RWPE1 (cell line): ENCODE measurements at regions not wholly inside any gene's neighbourhood (a gene's known extent, or its start where the extent isn't known, plus 50 kb on each side); places are given as distances from the start of the nearest gene placed in this dataset.

Source experiments
- CTCF ChIA-PET: fragments of 350-600 bp; sonication (Branson Sonifier 250); formaldehyde crosslinking; extraction: SDS; loops from one replicate; lab custom pipeline; 2021; lab: Yijun Ruan, JAX
- POLR2A ChIA-PET: fragments of 400-600 bp; formaldehyde crosslinking; extraction: SDS; loops from one replicate; lab custom pipeline; 2020; ENCODE audit warnings: antibody characterized with exemption; ENCODE audit not compliant: low non-redundant PET; lab: Yijun Ruan, JAX
- DNase-seq: peaks from one replicate; pipeline ENCODE4 v3.0.0; 2012; ENCODE audit warnings: low spot score
- H3K27ac ChIP-seq: fragments of 450-650 bp; 2 replicates; pipeline ENCODE4 v1.5.1; 2017
- TF ChIP-seq, protein P1 (sequence below): fragments of 450-650 bp; conservative IDR thresholded peaks from 2 replicates; pipeline ENCODE4 v1.5.1; 2017; ENCODE audit warnings: low read depth, mild to moderate bottlenecking

DNA sequence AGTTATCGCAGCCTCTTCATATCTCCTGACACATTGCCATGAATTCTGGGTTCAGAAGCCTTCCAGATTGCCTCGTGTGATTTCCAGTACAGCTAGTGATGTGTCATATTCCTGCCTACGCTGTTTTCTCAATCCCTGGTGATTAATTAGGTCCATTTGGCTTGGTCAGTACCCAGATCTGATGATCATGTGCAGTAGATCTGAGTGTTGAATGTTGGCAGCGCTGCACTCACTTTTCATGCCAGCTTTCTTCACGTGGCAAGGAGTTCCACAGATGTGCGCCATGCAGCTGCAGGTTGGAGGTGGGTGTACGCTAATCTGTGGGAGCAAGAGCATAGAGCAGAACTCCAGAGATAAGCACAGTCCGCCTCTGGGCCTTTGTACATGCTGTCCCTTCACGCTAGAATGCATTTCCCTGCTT lies 86.9 kb upstream of the COL6A5 start:
- CTCF ChIA-PET: no interaction called here
- POLR2A ChIA-PET: no interaction called here
- no peak overlapping the region for H3K27ac ChIP-seq
- DNase-seq: no peak
- TF ChIP-seq, protein P1, sequence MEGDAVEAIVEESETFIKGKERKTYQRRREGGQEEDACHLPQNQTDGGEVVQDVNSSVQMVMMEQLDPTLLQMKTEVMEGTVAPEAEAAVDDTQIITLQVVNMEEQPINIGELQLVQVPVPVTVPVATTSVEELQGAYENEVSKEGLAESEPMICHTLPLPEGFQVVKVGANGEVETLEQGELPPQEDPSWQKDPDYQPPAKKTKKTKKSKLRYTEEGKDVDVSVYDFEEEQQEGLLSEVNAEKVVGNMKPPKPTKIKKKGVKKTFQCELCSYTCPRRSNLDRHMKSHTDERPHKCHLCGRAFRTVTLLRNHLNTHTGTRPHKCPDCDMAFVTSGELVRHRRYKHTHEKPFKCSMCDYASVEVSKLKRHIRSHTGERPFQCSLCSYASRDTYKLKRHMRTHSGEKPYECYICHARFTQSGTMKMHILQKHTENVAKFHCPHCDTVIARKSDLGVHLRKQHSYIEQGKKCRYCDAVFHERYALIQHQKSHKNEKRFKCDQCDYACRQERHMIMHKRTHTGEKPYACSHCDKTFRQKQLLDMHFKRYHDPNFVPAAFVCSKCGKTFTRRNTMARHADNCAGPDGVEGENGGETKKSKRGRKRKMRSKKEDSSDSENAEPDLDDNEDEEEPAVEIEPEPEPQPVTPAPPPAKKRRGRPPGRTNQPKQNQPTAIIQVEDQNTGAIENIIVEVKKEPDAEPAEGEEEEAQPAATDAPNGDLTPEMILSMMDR: no peak

DNA sequence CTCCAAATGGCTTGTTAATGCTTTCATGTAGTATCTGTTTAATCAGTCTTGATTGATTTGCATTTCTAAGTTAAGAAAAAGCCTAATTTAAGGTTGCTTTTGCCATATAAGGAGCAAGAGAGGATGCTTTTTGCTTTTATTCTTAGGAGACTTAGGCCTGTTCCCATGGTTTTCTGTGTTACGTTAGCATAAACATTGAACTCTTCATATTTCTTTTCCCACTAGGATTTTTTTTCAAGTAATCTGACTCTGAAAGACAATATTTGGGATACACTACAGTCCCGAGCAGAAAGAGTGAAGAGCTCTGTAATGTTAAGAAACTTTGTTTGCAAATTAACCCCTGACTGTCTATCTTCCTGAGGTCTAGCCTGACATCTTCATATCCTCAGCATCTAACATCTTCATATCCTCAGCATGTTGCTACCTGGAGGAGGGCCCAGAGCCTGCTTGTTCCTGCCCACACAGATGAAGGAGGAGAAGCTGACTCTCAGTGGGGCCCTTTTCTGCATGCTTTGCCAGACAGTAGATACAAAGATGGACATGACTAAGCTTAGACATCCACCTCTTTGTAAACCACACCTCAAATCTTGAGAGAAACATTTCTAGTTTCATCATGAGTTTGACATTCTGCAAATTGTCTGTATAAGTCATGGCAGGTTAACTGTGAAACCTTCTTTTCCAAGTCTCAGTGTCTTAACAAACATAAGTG lies 86.2 kb upstream of the COL6A5 start:
- ChIA-PET CTCF (no interaction called here), POLR2A (no interaction called here)
- TF ChIP-seq, protein P1: no peak
- no peak overlapping the region for H3K27ac ChIP-seq
- no peak for DNase-seq

DNA sequence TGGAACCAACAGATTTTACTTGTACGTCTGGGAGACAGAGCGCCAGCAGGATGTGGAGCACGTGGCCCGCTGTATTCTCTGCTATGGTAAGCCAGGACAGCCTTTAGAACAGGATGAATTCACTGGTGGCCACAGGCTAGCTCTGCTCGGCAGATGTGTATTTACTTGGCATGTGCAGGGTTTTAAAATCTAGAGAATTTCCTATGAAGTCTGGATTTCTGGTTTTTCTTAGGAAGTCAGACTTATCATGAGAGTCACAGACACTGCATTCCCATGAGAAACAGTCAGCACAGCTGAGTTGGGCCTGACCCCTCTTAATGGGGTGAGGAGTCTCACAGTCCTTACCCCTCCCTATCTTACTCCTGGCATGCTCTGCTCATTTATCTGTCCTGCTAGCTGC lies 84.6 kb upstream of the COL6A5 start:
- TF ChIP-seq, protein P1: no peak
- DNase-seq: no peak
- POLR2A ChIA-PET: no interaction called here
- H3K27ac ChIP-seq: no peak overlapping the region
- CTCF ChIA-PET: no interaction called here

DNA sequence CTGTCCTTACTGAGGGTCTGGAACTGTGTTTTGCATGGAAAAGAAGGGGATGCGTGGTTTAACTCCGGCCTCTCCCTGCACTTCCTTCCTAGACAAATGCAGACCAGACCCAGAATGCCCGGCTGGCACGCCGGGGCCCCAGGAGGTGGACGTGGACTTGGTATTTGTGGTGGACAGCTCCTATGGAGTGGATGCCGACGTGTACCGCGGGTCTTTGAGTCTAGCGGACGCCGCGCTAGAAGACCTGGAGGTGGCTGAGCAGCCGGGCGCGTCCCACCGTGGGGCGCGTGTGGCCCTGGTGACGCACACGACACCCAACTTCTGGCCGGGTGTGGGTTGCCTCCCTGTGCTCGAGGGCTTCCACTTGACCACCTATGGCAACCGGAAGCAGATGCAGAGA lies 81.8 kb upstream of the COL6A5 start:
- CTCF ChIA-PET: no interaction called here
- TF ChIP-seq, protein P1: no peak
- POLR2A ChIA-PET: no interaction called here
- no peak overlapping the region for H3K27ac ChIP-seq
- no peak for DNase-seq

DNA sequence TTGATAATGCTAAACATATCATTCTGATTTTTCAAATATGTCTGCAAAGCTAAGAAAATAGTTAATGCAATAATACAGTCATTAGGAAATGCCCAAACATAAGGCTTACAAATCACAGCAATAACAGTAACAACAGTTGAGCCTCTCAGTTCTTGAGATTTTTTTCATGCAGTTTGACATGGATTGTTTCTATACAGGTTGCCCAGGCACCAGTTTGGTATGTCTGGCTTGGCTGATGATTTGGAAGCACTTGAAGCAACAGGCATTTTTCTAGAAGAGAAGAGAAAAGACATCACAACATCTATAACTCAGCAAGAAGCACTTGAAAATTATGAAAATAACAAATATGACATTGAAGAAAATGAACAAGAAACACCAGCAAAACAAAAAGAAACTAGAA lies 78.7 kb upstream of the COL6A5 start:
- DNase-seq: no peak
- no peak overlapping the region for H3K27ac ChIP-seq
- CTCF ChIA-PET: no interaction called here
- POLR2A ChIA-PET: no interaction called here
- TF ChIP-seq, protein P1: no peak

DNA sequence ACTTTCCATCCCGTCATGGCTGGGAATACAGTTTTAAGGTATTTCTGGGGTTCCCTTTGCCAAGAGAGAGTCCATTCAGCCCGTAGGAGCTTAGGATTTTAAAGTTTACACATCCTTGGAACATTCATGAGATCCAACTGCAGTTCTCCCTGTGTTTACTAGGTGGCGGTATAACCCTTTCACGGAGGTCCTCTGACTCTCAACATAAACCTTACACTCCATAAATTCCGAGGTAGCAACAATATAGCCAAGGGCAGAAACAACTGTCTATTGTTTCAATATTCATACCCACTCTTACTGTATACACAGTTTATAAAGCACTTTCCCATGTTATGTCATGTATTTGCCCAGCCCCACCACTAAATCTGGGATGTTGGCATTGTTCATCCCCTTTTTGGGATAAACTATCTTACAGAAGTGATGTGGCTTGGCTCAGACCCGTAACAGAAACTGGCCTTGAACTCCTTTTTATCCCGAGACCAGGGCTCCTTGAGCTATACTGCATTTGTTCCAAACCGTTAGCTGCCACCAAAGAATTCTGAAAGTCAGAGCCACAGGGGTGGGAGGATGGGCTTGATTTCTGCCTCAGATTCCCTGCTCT lies 69.2 kb upstream of the COL6A5 start:
- TF ChIP-seq, protein P1: peak; percentile 79

More for the DNA sequence above, 69.2 kb upstream of the COL6A5 start:
- DNase-seq: peak; percentile 64
- POLR2A ChIA-PET: interaction anchor here (0.5 kb wide), 1 partner anchor 472 kb away, joined by 4 read pairs; no protein-coding TSS in a partner anchor
- CTCF ChIA-PET: interaction anchor here (0.5 to 1.1 kb wide), 16 partner anchors 9 to 822 kb away, joined by 3 to 7 read pairs (median 3); partner anchors contain the start of gene COL6A5
- no peak overlapping the region for H3K27ac ChIP-seq
